Esophagus mucosa (tissue), 1 donor: ENCODE measurements at regions not wholly inside any gene's neighbourhood (a gene's known extent, or its start where the extent isn't known, plus 50 kb on each side); places are given as distances from the start of the nearest gene placed in this dataset.

Experiments used
- ATAC-seq: fragments of 200-7000 bp; cut with Tn5 transposase; one replicate; pipeline ENCODE4 v1.9.1; 2020
- donor health status: DM: yes; HTN: yes; CAD: no.

GRCh38 chr10:130230036-130230435, 93.8 kb downstream of the GLRX3 start:
- no peak for ATAC-seq

DNA sequence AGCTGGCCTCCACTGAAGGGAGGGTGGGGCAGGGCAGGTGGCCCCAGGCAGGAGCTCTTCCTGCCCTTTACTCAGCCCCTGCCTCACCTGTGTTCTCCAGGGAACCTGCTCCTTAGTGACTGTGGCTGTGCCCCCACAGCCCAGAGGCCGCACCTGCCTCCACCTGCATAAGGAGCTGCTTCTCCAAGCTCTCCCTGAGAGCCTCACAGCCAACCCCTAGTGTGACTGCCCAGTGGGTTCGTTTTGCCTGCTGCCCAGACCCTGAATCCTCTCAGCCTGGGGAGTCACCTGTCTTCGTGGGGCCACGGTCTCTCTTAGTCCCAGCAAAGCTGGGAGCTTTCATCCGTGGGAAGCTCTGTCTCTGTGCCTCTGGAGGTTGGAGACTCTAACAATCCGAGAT, 94.4 kb downstream of the GLRX3 start:
- ATAC-seq, result peak; percentile 8

DNA sequence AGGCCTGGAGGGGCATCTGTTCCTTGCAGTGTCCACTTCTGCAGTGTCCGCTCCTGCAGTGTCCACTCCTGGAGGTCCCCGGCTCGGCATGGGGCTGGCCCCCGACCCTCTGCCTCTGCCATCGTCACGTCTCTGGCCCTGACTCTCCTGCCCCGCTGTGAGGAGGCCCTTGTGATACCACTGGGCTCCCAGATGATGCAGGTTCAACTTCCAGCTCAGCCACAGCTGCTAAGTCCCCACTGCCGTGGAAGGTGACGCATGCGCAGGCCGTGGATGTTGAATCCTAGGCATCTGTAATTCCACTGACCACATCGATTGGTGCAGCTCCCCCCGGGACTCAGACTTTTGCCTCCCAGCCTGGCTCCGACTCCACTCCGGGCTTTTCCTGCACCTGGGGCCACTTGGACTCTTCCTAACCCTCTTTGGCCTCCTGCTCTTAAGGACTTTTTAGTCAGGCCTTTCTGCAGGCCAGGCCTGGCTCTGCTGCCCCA, 95.1 kb downstream of the GLRX3 start:
- ATAC-seq, result no peak

DNA sequence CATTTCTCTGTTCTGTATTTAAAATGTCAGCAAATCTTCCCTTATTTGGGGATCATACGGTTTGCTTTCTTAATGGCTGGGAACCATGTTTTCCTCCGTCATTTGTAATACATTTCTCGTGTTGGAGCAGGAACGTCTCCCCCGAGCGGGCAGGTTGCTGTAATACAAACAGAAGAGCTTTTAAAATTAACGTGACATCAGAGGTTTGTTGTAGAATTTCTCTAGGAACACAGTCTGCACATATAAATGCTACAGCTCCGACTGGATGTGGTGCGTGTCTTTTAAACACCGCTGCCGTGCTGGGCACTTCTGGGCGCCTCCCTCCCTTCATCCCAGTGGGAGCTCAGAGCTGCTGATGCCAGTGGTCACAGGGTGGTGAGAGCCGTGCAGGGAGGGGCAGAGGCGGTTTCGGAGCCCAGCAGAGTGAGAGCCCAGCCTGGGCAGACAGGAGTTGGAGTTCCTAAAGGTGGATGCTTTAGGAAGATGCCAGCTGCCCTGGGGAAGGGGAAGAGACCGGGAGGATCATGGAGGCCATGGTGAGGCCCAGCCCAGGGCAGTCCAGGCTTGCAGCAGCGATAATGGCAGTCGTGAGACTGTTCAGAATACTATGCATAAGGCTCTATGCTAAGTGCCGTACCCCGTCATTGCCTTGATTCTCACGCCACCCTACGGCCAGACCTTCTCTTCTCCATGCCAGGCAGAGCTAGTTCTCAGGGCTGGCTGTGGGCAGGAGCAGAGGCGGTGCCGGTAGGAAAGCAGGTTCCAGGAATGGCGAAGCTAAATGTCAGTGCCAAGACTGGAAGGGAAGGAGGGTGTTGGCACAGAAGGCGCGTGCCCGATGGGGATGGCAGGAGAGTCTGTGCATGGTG, 96.2 kb downstream of the GLRX3 start:
- no peak for ATAC-seq

- ATAC-seq, result no peak
Measured at GRCh38 chr10:130233035-130233360, 96.8 kb downstream of the GLRX3 start.

- ATAC-seq, result no peak
Measured at GRCh38 chr10:130233426-130233825, 97.2 kb downstream of the GLRX3 start.

- no peak for ATAC-seq
Measured at GRCh38 chr10:130234171-130234965, 98.2 kb downstream of the GLRX3 start.

DNA sequence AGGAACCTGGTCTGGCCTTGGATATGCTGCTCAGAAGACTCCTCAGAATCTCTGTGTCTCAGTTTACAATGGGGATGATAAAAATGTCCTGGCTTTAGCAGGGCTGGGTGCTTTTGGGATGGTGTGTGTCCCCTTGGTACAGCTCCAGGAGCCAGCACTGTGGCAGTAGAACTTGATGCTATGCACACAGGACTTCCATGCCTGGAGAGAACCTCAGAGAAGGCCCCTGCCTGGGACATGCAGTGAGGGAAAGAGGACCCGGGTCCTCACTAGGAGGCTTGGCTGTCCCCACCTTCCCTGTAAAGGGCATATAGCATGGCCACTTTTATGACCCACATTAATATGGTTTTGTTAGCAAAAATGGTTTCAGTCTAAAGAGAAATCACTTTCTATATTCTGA, 100.5 kb downstream of the GLRX3 start:
- ATAC-seq, result no peak

DNA sequence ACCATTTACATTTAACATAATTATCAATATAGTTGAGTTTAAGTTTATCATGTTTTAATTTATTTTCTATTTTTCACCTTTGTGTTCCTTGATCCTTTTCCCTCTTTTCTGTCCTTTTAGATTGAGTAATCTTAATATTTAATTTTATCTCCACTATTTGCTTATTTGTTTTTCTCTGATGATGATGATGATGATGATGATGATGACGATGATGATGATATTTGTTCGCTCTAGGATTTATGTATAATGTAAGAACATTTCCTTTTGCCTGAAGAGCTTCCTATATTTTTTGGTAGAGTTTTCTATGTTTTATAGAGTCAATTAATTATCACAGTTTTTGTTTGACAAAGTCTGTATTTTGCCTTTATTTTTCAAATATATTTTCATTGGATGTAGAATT, 104.2 kb downstream of the GLRX3 start:
- no peak for ATAC-seq

DNA sequence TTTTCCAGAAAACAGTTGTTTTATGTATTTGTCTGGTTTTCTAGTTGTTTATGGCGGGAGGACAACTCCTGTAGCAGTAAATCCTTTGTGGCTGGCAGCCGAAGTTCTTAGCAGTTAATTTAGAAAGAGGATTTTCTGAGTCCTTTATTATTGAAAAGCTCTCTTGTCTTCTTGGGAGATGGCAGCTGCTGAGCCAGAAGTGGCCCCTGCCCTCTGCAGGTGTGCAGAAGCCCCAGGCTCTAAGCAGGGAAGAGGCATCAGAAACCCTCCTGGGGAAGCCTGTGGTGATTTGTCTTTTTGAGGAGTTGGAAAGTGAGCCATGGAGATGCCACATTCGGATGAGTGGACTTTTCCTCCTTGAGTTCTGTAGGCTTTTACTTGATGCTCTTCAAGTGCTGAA, 106.3 kb downstream of the GLRX3 start:
- ATAC-seq, result no peak

GRCh38 chr10:130243015-130243414, 106.8 kb downstream of the GLRX3 start:
- no peak for ATAC-seq

- no peak for ATAC-seq
Measured at GRCh38 chr10:130244031-130244927, 108.1 kb downstream of the GLRX3 start.

DNA sequence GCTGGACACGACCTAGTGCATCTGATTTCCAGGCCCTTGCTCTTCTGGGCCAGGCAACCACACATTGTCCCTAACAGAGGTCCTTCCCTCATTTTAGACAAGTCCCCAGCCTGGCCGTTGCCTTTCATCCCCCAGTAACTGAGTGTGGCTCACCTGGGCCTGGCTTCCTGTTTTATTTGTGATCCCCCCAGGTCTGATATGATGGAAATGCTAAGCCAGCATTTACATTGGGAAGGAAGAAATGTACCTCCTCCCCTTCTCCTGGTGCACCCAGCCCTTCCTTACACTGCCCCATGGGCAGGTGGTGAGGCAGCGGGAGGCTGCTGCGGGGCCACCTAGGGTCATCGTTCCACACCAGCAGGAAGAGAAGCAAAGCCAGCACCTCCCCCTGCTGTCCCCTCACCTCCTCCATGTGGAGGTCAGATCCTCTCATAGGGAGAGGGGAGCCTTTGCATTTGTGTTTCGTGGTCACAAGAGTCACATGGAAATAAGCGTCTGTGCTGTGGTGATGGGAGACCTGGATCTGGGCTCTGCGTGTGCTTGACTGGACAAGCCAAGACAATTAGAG, 108.8 kb downstream of the GLRX3 start:
- ATAC-seq, result no peak

GRCh38 chr10:130246113-130246512, 109.9 kb downstream of the GLRX3 start:
- no peak for ATAC-seq

- ATAC-seq, result no peak
Measured at GRCh38 chr10:130250127-130250526, 113.9 kb downstream of the GLRX3 start.

DNA sequence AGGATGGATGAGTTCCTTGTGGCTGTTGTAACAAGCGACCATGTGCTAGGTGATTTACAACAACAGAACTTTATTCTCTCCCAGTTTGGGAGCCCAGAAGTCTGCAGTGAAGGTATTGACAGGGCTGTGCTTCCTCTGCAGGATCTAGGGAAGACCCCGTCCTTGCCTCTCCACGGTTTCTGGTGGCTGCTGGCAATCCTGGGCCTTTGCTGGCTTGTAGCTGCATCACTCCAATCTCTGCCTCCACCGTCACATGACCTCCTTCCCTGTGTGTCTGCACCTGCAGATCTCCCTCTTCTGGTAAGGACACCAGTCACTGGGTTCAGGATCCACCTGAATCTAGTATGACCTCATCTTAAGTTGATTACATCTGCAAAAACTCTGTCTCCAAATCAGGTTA, 115.6 kb downstream of the GLRX3 start:
- ATAC-seq, result no peak

DNA sequence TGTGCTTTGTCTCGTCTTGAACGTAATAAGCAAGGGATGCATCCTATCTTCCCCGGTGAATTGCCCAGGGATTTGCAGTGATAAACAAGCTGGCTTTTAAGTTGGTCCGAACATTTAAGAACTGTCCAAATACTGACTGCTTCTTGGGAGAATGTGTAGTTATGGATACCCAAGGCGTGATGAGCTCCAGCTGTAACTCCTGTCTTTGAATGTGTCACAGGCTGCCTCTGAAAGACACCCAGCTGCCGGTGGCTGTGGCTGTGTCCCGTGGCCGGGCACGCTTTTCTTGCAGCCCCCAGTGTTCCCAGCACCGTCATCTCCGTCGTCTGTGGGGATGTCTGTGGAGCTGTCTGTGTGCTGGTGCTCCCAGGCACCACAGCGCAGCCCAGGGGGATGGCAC, 118.1 kb downstream of the GLRX3 start:
- no peak for ATAC-seq

DNA sequence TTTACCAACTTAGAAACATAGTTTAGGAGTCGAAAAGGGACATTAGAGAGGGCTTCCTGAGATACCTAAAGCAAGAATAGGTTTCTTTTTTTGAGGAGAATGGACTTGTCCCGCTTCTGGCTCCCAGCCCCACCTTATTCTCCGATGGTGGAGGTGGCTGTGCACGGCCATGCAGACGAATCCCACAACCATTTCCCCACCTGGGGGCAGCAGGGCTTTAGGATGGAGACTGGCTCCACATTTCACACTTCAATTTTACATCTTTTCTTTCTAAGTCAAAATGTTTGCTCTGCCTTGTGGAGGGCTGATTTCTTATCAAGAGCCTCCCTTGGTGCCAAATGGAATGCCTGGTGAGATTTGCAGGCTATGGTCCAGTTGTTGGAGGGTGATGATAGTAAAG, 118.5 kb downstream of the GLRX3 start:
- ATAC-seq, result no peak

GRCh38 chr10:130255777-130256176, 119.6 kb downstream of the GLRX3 start:
- no peak for ATAC-seq

DNA sequence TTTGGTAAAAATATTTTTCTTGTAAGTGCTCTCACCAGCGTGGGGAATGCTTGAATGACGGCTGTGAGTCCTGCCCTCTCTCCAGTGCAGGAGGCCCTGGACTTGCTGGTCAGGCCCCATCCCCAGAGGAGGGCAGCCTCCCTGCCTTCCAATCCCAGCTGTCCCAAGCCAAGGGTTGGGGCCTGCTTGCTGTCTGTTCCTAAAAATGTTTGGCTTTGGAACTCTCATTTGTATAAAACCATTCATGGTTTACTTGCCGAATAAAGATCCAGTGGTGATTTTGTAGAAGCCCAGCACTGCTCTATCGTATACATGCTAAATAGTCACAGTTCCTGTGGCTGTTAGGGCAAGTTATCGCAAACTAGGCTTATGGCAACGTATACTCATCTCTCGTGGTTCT, 121.7 kb downstream of the GLRX3 start:
- ATAC-seq, result no peak

- ATAC-seq, result no peak
Measured at GRCh38 chr10:130259380-130259779, 123.2 kb downstream of the GLRX3 start.

GRCh38 chr10:130261306-130261705, 125.1 kb downstream of the GLRX3 start:
- ATAC-seq, result no peak

GRCh38 chr10:130261766-130262165, 125.6 kb downstream of the GLRX3 start:
- ATAC-seq, result no peak
